Smooth muscle cell (in vitro differentiated cells): ENCODE measurements at regions not wholly inside any gene's neighbourhood (a gene's known extent, or its start where the extent isn't known, plus 50 kb on each side); places are given as distances from the start of the nearest gene placed in this dataset.

Source experiments
- DNase-seq: peaks from one replicate; lab custom pipeline; 2025; ENCODE audit not compliant: unreplicated experiment; lab: John Stamatoyannopoulos, UW
- H2AFZ ChIP-seq: fragments of 200-600 bp; sonication (generic); 2 replicates; pipeline ENCODE4 v1.6.0; 2016; ENCODE audit warnings: antibody characterized with exemption, low read depth, mild to moderate bottlenecking
- H3F3A ChIP-seq: fragments of 200-600 bp; sonication (generic); 2 replicates; pipeline ENCODE4 v1.6.0; 2017; ENCODE audit warnings: antibody characterized with exemption, low read depth
- H3K27ac ChIP-seq: fragments of 200-600 bp; sonication (generic); 2 replicates; pipeline ENCODE4 v1.5.1; 2016; ENCODE audit warnings: low read depth, mild to moderate bottlenecking
- H3K27me3 ChIP-seq: fragments of 200-600 bp; sonication (generic); 2 replicates; pipeline ENCODE4 v1.6.1; 2016; ENCODE audit warnings: low read depth, mild to moderate bottlenecking
- H3K36me3 ChIP-seq: fragments of 200-600 bp; sonication (generic); 2 replicates; pipeline ENCODE4 v1.5.1; 2016; ENCODE audit warnings: low read depth
- H3K4me1 ChIP-seq: fragments of 200-600 bp; sonication (generic); 2 replicates; pipeline ENCODE4 v1.5.1; 2016; ENCODE audit warnings: low read depth
- H3K4me2 ChIP-seq: fragments of 200-600 bp; sonication (generic); 2 replicates; pipeline ENCODE4 v1.6.0; 2016; ENCODE audit warnings: mild to moderate bottlenecking
- H3K4me3 ChIP-seq: fragments of 200-600 bp; sonication (generic); 2 replicates; pipeline ENCODE4 v1.5.1; 2016; ENCODE audit warnings: mild to moderate bottlenecking
- H3K79me2 ChIP-seq: fragments of 200-600 bp; sonication (generic); 2 replicates; pipeline ENCODE4 v1.6.0; 2016; ENCODE audit warnings: low read depth, mild to moderate bottlenecking
- H3K9ac ChIP-seq: fragments of 200-600 bp; sonication (generic); 2 replicates; pipeline ENCODE4 v1.6.0; 2016; ENCODE audit warnings: low read depth
- H3K9me3 ChIP-seq: fragments of 200-600 bp; sonication (generic); replicated peaks from 2 replicates; pipeline ENCODE4 v1.5.1; 2016; ENCODE audit warnings: low read depth
- H4K20me1 ChIP-seq: fragments of 200-600 bp; sonication (generic); 2 replicates; pipeline ENCODE4 v1.6.0; 2016; ENCODE audit warnings: low read depth
- WGBS: methylation state at CpG from one replicate; pipeline ENCODE4 v1.1.7; 2016; ENCODE audit warnings: low lambda C conversion rate; 5-methylcytosine and 5-hydroxymethylcytosine counted together
- TF ChIP-seq, protein P1 (sequence below): fragments of 200-600 bp; sonication (generic); IDR thresholded peaks from 2 replicates; pipeline ENCODE4 v1.5.1; 2017; ENCODE audit warnings: borderline replicate concordance, mild to moderate bottlenecking, antibody characterized with exemption; ENCODE audit not compliant: insufficient read depth, poor library complexity, severe bottlenecking

DNA sequence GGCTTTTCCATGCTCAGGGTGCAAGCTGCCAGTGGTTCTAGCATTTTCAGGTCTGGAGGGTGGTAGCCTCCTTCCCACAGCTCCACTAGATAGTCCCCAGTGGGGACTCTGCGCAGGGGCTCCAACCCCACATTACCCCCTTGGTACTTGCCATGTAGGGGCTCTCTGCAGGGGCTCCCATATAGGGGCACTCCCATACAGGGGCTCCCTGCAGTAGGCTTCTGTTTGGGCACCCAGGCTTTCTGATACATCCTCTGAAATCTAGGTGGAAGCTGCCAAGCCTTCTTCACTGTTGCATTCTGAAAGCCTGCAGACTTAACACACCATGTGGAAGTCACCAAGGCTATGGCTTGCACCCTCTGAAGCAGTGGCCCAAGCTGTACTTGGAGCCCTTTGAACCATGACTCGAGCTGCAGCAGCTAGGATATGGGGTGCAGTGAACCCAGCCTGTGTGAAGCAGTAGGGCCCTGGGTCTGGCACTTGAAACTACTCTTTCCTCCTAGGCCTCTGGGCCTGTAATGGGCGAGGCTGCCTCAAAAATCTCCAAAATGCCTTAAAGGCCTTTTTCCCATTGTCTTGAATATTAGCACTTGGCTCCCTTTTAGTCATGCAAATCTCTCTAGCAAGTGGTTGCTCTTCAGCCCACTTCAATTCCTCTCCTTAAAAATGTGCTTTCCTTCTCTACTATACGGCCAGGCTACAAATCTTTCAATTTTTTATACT is 96.4 kb downstream of the TPRA1 start:
- H4K20me1 ChIP-seq = no peaks in the 10 kb centered on the region
- H3K9ac ChIP-seq = no peak overlapping the region
- no peak for DNase-seq
- WGBS = 86% methylated on average over 4 of the region's 4 CpGs
- H3K79me2 ChIP-seq = no peaks in the 10 kb centered on the region
- TF ChIP-seq, protein P1, sequence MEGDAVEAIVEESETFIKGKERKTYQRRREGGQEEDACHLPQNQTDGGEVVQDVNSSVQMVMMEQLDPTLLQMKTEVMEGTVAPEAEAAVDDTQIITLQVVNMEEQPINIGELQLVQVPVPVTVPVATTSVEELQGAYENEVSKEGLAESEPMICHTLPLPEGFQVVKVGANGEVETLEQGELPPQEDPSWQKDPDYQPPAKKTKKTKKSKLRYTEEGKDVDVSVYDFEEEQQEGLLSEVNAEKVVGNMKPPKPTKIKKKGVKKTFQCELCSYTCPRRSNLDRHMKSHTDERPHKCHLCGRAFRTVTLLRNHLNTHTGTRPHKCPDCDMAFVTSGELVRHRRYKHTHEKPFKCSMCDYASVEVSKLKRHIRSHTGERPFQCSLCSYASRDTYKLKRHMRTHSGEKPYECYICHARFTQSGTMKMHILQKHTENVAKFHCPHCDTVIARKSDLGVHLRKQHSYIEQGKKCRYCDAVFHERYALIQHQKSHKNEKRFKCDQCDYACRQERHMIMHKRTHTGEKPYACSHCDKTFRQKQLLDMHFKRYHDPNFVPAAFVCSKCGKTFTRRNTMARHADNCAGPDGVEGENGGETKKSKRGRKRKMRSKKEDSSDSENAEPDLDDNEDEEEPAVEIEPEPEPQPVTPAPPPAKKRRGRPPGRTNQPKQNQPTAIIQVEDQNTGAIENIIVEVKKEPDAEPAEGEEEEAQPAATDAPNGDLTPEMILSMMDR = no peak
- H3K27ac ChIP-seq = no peak overlapping the region
- no peaks in the 10 kb centered on the region for H3K27me3 ChIP-seq
- H3K9me3 ChIP-seq = no peaks in the 10 kb centered on the region
- no peaks in the 10 kb centered on the region for H3F3A ChIP-seq
- H3K4me3 ChIP-seq = no peak overlapping the region
- H3K36me3 ChIP-seq = no peaks in the 10 kb centered on the region
- H3K4me1 ChIP-seq = no peaks in the 10 kb centered on the region
- no peak overlapping the region for H3K4me2 ChIP-seq
- no peak overlapping the region for H2AFZ ChIP-seq

DNA sequence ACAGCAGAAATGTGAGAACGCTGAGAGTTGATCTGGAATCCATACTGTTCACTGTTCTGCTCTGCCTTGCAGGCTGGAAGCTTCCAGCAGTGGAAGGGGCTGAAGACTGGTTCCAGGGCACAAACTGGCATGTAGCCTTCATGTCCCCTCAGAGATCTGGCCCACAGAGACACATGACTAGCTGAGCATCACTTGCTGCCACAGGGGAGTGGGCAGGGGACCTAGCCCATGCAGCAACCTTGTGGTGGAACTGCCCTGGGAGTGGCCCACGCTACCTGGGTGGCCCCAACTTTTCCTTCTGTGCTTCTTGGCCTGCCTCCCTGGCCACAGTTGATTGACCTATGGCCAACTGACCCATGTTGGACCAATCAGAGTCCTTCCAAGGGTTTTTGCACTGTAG is 98.1 kb downstream of the TPRA1 start:
- 81% methylated on average over 2 of the region's 2 CpGs for WGBS

DNA sequence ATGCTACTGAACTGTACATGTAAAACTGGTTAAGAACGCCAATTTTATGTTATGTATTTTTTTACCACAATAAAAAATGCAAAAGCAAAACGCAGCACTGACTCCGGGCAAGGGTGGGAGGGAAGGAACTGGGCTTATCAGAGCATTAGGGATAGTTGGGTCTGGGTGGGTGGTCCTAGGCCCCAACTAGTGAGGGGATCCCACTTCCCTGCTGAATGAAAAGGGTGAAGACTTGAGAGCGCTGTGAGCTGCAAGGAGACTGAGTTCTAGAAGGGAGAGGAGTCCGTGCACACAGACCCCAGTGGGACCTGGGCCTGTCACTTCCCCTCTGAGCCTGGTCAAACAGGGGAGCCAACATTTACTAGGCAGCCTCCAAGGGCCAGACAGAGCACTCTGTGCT is 98.6 kb downstream of the TPRA1 start:
- no peak overlapping the region for H3K4me2 ChIP-seq

More for the DNA sequence above, 98.1 kb downstream of the TPRA1 start:
- TF ChIP-seq, protein P1 = no peak
- Histone ChIP-seq H3K9me3 (no peaks in the 10 kb centered on the region), H3K4me2 (no peak overlapping the region), H3K4me3 (no peak overlapping the region), H3K9ac (no peak overlapping the region), H3K27ac (no peak overlapping the region), H2AFZ (no peak overlapping the region), H3K4me1 (no peaks in the 10 kb centered on the region), H4K20me1 (no peaks in the 10 kb centered on the region), H3F3A (no peaks in the 10 kb centered on the region), H3K79me2 (no peaks in the 10 kb centered on the region), H3K36me3 (no peaks in the 10 kb centered on the region), H3K27me3 (no peaks in the 10 kb centered on the region)
- no peak for DNase-seq

More for the DNA sequence above, 98.6 kb downstream of the TPRA1 start:
- Histone ChIP-seq H3F3A (no peaks in the 10 kb centered on the region), H3K27me3 (no peaks in the 10 kb centered on the region), H3K79me2 (no peaks in the 10 kb centered on the region), H3K9me3 (no peaks in the 10 kb centered on the region), H3K4me1 (no peaks in the 10 kb centered on the region), H4K20me1 (no peaks in the 10 kb centered on the region), H3K27ac (no peak overlapping the region), H3K4me3 (no peak overlapping the region), H2AFZ (no peak overlapping the region), H3K36me3 (no peaks in the 10 kb centered on the region), H3K9ac (no peak overlapping the region)
- DNase-seq = no peak
- TF ChIP-seq, protein P1 = no peak
- WGBS = 96% methylated on average over 5 of the region's 5 CpGs
